Tibial nerve (tissue), 4 donors: ENCODE measurements at regions not wholly inside any gene's neighbourhood (a gene's known extent, or its start where the extent isn't known, plus 50 kb on each side); places are given as distances from the start of the nearest gene placed in this dataset.

Experiments
- DNase-seq, 2 donors: peaks; one replicate each; pipeline ENCODE4 v3.0.0-alpha.2; 2019; ENCODE audit warnings: low spot score in 2 of 2
- H3K27ac ChIP-seq, 4 donors: fragments of 200-600 bp; sonication (generic) in 3 of 4; one replicate each; pipeline ENCODE4 v1.5.1; 2017 to 2019; ENCODE audit warnings: mild to moderate bottlenecking in 1 of 4
- H3K27me3 ChIP-seq, 2 donors: fragments of 200-600 bp; sonication (generic) in 1 of 2; one replicate each; pipeline versions ENCODE4 v1.5.1 to v1.6.0; 2017 to 2019
- H3K36me3 ChIP-seq, 3 donors: fragments of 200-600 bp; sonication (generic); one replicate each; pipeline ENCODE4 v1.5.1; 2018 to 2019
- H3K4me1 ChIP-seq, 4 donors: fragments of 200-600 bp; sonication (generic) in 3 of 4; one replicate each; pipeline ENCODE4 v1.5.1; 2017 to 2019
- H3K4me3 ChIP-seq, 4 donors: fragments of 200-600 bp; sonication (generic) in 3 of 4; one replicate each; pipeline ENCODE4 v1.5.1; 2017 to 2019; ENCODE audit warnings: mild to moderate bottlenecking in 1 of 4, moderate library complexity in 1 of 4
- H3K9me3 ChIP-seq, 4 donors: fragments of 200-600 bp; sonication (generic) in 3 of 4; one replicate each; pipeline ENCODE4 v1.5.1; 2017 to 2019
- EP300 ChIP-seq, 2 donors: sonication (generic); formaldehyde crosslinking; IDR thresholded peaks; one replicate each; pipeline ENCODE4 v1.6.1; 2017; ENCODE audit warnings: antibody characterized with exemption in 2 of 2, mild to moderate bottlenecking in 1 of 2
- POLR2A ChIP-seq, 2 donors: fragments of 450-650 bp; IDR thresholded peaks; one replicate each; pipeline ENCODE4 v1.6.1; 2017; ENCODE audit warnings: antibody characterized with exemption in 2 of 2, mild to moderate bottlenecking in 2 of 2, moderate library complexity in 2 of 2
- whole genome bisulfite sequencing, 2 donors: methylation state at CpG; one replicate each; pipeline ENCODE4 v1.1.5; 2018; 5-methylcytosine and 5-hydroxymethylcytosine counted together
- TF ChIP-seq, protein P1 (sequence below), 5 experiments: fragments of 200-600 bp in 3 of 5; fragments of 450-650 bp in 2 of 5; sonication (generic) in 3 of 5; IDR thresholded peaks; one replicate each; pipeline ENCODE4 v1.5.1; 2016 to 2019; ENCODE audit warnings: antibody characterized with exemption in 5 of 5, mild to moderate bottlenecking in 3 of 5, moderate library complexity in 2 of 5

DNA sequence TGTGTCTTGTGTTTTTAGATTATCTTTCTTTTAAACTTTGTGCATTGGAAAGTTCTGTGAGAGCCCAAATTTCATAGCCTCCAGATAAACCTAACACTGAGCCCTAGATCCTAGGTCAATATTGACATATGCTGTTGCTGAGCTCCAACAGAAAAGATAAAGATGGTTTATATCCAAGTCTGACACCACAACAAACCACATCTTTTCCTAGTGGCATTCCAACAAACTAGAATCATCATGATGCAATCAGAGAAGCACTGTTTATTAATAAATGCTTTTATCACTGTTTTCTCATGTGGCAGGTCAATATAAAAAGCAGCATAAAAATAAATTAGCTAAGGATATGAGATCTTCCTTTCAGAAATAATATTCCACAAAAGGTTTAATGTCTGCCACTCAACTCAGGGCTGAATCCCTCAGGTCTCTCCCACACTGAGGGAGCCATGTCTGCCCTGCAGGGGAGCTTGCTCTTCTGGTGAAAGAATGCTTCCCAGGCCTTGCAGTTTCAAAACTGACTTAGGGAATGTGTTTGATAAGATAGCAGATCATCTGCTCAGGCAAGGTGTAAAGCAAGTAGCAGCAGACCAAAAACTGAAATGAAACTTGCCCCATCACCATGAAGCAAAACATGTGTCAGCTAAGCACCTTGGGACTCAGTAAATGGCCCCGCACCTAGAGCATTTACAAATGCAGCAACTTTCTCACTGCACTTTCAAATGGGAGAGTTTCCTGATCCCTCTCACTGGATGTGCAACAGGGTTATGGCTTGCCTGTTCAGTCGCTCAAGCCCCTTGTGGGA, 493.0 kb downstream of the AGTPBP1 start:
- H3K9me3 ChIP-seq = no peaks in the 10 kb centered on the region
- WGBS, 2 donors = 85 to 100% methylated on average over 2 of the region's 2 CpGs

DNA sequence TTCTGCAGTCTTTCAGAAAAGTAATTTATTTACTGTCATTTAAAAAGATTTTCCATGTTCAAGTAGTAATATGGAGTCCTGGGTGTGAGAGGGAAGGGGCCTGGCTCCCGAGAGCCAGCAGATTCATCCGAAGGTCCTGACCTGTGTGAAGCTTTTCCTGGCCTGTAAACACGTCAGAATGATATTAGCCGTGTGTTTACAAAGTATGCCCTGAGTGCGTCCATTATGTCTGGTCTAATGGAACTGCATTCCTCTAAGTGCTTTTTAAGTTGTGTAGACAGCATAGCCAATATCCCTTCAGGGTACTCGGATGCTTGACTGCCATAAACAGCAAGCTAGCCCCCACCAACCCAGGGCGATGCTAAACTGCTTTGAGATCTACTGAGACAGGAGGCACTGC, 495.2 kb downstream of the AGTPBP1 start:
- Histone ChIP-seq H3K36me3 (no peaks in the 10 kb centered on the region), H3K27ac (no peak overlapping the region), H3K27me3 (no peaks in the 10 kb centered on the region), H3K9me3 (no peaks in the 10 kb centered on the region), H3K4me1 (peaks cover 0 to 8% (median 0%) of the 10 kb centered on the region in 4 donors), H3K4me3 (no peak overlapping the region)
- DNase-seq = no peak
- TF ChIP-seq, protein P1, sequence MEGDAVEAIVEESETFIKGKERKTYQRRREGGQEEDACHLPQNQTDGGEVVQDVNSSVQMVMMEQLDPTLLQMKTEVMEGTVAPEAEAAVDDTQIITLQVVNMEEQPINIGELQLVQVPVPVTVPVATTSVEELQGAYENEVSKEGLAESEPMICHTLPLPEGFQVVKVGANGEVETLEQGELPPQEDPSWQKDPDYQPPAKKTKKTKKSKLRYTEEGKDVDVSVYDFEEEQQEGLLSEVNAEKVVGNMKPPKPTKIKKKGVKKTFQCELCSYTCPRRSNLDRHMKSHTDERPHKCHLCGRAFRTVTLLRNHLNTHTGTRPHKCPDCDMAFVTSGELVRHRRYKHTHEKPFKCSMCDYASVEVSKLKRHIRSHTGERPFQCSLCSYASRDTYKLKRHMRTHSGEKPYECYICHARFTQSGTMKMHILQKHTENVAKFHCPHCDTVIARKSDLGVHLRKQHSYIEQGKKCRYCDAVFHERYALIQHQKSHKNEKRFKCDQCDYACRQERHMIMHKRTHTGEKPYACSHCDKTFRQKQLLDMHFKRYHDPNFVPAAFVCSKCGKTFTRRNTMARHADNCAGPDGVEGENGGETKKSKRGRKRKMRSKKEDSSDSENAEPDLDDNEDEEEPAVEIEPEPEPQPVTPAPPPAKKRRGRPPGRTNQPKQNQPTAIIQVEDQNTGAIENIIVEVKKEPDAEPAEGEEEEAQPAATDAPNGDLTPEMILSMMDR (IDR thresholded peaks at IDR 0.05) = no peak
- TF ChIP-seq EP300 (IDR thresholded peaks at IDR 0.05) (no peak), POLR2A (IDR thresholded peaks at IDR 0.05) (no peak)
- WGBS, 2 donors = 76 to 85% methylated on average over 7 of the region's 7 CpGs

More for the DNA sequence above, 493.0 kb downstream of the AGTPBP1 start:
- Histone ChIP-seq H3K36me3 (no peaks in the 10 kb centered on the region), H3K27ac (peak overlapping the region in 2 of 4 donors; percentile 43 to 48), H3K27me3 (no peaks in the 10 kb centered on the region), H3K4me1 (peaks cover 0 to 8% (median 0%) of the 10 kb centered on the region in 4 donors), H3K4me3 (no peak overlapping the region)
- TF ChIP-seq, protein P1 (IDR thresholded peaks at IDR 0.05) = no peak
- TF ChIP-seq POLR2A (IDR thresholded peaks at IDR 0.05) (no peak), EP300 (IDR thresholded peaks at IDR 0.05) (no peak)
- no peak for DNase-seq

DNA sequence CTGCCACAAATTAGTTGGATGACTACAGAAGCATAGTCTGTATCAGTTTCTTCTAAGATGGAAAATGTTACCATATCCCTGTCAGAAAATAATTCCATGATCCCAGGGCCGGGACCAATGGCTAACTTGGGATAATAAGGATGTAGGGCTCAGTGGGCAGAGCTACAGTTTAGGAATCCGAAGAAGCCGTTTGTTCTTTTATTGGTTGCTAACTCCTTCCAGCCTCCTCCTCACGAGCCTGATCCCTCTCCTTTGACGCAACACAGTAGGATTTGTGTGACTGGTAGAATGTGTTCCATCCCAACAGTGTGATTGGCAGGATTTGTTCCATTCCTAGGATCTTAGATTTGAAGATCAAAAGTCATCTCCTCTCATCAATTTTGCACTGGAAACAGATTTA, 496.9 kb downstream of the AGTPBP1 start:
- Histone ChIP-seq H3K27ac (no peak overlapping the region), H3K27me3 (no peaks in the 10 kb centered on the region), H3K36me3 (no peaks in the 10 kb centered on the region), H3K9me3 (peaks cover 0 to 2% (median 0%) of the 10 kb centered on the region in 4 donors), H3K4me3 (no peak overlapping the region), H3K4me1 (peaks cover 0 to 8% (median 0%) of the 10 kb centered on the region in 4 donors)
- no peak for DNase-seq
- TF ChIP-seq POLR2A (IDR thresholded peaks at IDR 0.05) (no peak), EP300 (IDR thresholded peaks at IDR 0.05) (no peak)
- TF ChIP-seq, protein P1 (IDR thresholded peaks at IDR 0.05) = no peak
- 64 to 79% methylated on average over 5 of the region's 5 CpGs for WGBS, 2 donors

DNA sequence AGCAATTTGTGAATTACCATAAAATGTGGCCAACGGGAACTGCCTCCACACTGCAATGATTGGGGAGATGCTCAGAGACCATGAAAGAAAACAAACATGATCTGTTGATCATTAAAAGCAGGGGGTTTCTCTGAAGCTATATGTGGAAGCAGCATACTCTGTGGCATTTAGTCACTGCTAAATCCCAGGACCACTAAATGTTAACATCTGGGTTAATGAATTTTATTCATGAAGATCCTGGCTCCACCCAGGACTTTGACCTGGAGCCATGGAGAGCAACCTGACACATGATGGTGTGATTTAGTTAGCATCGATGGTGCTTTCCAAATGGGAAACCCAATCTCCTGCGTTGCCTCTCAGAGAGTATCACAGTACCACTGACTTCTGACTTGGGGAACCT, 497.8 kb downstream of the AGTPBP1 start:
- no peak for DNase-seq
- Histone ChIP-seq H3K4me3 (no peak overlapping the region), H3K9me3 (peaks cover 0 to 10% (median 0%) of the 10 kb centered on the region in 4 donors), H3K27ac (no peak overlapping the region), H3K4me1 (peaks cover 0 to 5% (median 0%) of the 10 kb centered on the region in 4 donors), H3K36me3 (no peaks in the 10 kb centered on the region), H3K27me3 (no peaks in the 10 kb centered on the region)
- WGBS, 2 donors = 88 to 94% methylated on average over 3 of the region's 3 CpGs
- TF ChIP-seq, protein P1 (IDR thresholded peaks at IDR 0.05) = no peak
- TF ChIP-seq POLR2A (IDR thresholded peaks at IDR 0.05) (no peak), EP300 (IDR thresholded peaks at IDR 0.05) (no peak)

DNA sequence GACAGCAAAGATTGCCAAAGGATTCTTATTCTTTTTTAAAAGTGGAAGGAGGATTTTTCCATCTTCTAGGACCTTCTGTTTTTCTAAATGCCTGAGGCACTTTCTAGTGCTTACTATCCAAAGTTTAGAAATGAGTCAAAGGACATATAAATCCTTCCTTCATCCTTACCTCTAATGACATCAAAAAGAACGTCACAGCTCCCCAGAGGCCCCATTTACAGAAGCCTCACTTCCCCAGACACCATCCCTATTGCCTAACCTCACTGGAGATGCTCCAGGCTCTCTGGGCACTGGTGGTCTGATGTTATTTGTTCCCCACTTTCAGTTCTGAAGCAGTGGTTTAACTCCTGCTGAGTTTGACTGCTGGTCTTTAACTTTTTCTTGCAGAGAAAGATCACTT, 504.3 kb downstream of the AGTPBP1 start:
- H3K4me3 ChIP-seq = no peak overlapping the region
- WGBS, 2 donors = 15 to 18% methylated on average over 1 of the region's 1 CpG
- H3K27ac ChIP-seq = no peak overlapping the region
- peaks cover 0 to 10% (median 0%) of the 10 kb centered on the region in 4 donors for H3K9me3 ChIP-seq
- no peak for DNase-seq
- H3K4me1 ChIP-seq = no peaks in the 10 kb centered on the region
- no peaks in the 10 kb centered on the region for H3K27me3 ChIP-seq
- no peaks in the 10 kb centered on the region for H3K36me3 ChIP-seq
- TF ChIP-seq POLR2A (IDR thresholded peaks at IDR 0.05) (no peak), EP300 (IDR thresholded peaks at IDR 0.05) (no peak)
- TF ChIP-seq, protein P1 (IDR thresholded peaks at IDR 0.05) = no peak
